Breast epithelium (tissue), 4 donors: ENCODE measurements at regions not wholly inside any gene's neighbourhood (a gene's known extent, or its start where the extent isn't known, plus 50 kb on each side); places are given as distances from the start of the nearest gene placed in this dataset.

ENCODE experiments used
- DNase-seq, 2 donors: peaks; one replicate each; pipeline ENCODE4 v3.0.0-alpha.2; 2019; ENCODE audit warnings: low spot score in 2 of 2
- H3K27ac ChIP-seq, 2 donors: fragments of 200-600 bp; sonication (generic) in 1 of 2; one replicate each; pipeline ENCODE4 v1.5.1; 2016 to 2019; ENCODE audit warnings: mild to moderate bottlenecking in 1 of 2
- H3K27me3 ChIP-seq, 2 donors: fragments of 200-600 bp; sonication (generic) in 1 of 2; one replicate each; pipeline versions ENCODE4 v1.5.1 to v1.6.0; 2017 to 2019; ENCODE audit warnings: control low read depth in 1 of 2, mild to moderate bottlenecking in 1 of 2
- H3K36me3 ChIP-seq: fragments of 200-600 bp; one replicate; pipeline ENCODE4 v1.5.1; 2019
- H3K4me1 ChIP-seq, 2 donors: fragments of 200-600 bp; sonication (generic); one replicate each; pipeline ENCODE4 v1.5.1; 2016 to 2019; ENCODE audit warnings: control low read depth in 1 of 2
- H3K4me3 ChIP-seq, 3 donors: fragments of 200-600 bp; sonication (generic); 1 replicate in 2 of 3; 2 replicates in 1 of 3; pipeline ENCODE4 v1.5.1; 2016 to 2019; ENCODE audit warnings: mild to moderate bottlenecking in 3 of 3, moderate library complexity in 2 of 3
- H3K9me3 ChIP-seq, 2 donors: fragments of 200-600 bp; sonication (generic) in 1 of 2; one replicate each; pipeline ENCODE4 v1.5.1; 2016 to 2019; ENCODE audit warnings: control low read depth in 1 of 2
- CTCF ChIP-seq, 3 donors: fragments of 450-650 bp; IDR thresholded peaks; one replicate each; pipeline ENCODE4 v1.5.1; 2016 to 2017; ENCODE audit warnings: antibody characterized with exemption in 3 of 3, mild to moderate bottlenecking in 3 of 3, moderate library complexity in 3 of 3
- POLR2A ChIP-seq: fragments of 450-650 bp; IDR thresholded peaks from one replicate; pipeline ENCODE4 v1.6.1; 2016; ENCODE audit warnings: antibody characterized with exemption, mild to moderate bottlenecking, moderate library complexity
- POLR2AphosphoS5 ChIP-seq, 3 donors: sonication (generic); formaldehyde crosslinking; IDR thresholded peaks; one replicate each; pipeline ENCODE4 v1.6.1; 2017; ENCODE audit warnings: antibody characterized with exemption in 3 of 3
- intact Hi-C: fragments of 100-400 bp; cut with DNase I; formaldehyde crosslinking; loops from one replicate; pipeline ENCODE4 v1.15.1; 2023; ENCODE audit warnings: low total_unique reads

- no peak for TF ChIP-seq CTCF (IDR thresholded peaks at IDR 0.05)
- TF ChIP-seq POLR2A: no peak
- no peak for TF ChIP-seq POLR2AphosphoS5 (IDR thresholded peaks at IDR 0.05)
- Histone ChIP-seq H3K4me1 (no peaks in the 10 kb centered on the region), H3K9me3 (no peaks in the 10 kb centered on the region), H3K4me3 (no peak overlapping the region), H3K27me3 (no peaks in the 10 kb centered on the region), H3K36me3 (no peaks in the 10 kb centered on the region), H3K27ac (no peak overlapping the region)
- DNase-seq: no peak
- intact Hi-C loops: no loop called here
These were observed 390.4 kb upstream of the PLXNA2 start for GRCh38 chr1:208634346-208635140.

- DNase-seq: no peak
- Histone ChIP-seq H3K27me3 (no peaks in the 10 kb centered on the region), H3K9me3 (no peaks in the 10 kb centered on the region), H3K27ac (no peak overlapping the region), H3K4me3 (no peak overlapping the region), H3K36me3 (no peaks in the 10 kb centered on the region), H3K4me1 (no peaks in the 10 kb centered on the region)
- TF ChIP-seq CTCF (IDR thresholded peaks at IDR 0.05) (no peak), POLR2AphosphoS5 (IDR thresholded peaks at IDR 0.05) (no peak), POLR2A (no peak)
- intact Hi-C loops: no loop called here
These were observed 393.0 kb upstream of the PLXNA2 start for GRCh38 chr1:208637181-208637580.

- Histone ChIP-seq H3K4me3 (no peak overlapping the region), H3K9me3 (no peaks in the 10 kb centered on the region), H3K4me1 (no peaks in the 10 kb centered on the region), H3K27ac (no peak overlapping the region), H3K36me3 (no peaks in the 10 kb centered on the region), H3K27me3 (no peaks in the 10 kb centered on the region)
- intact Hi-C loops: no loop called here
- TF ChIP-seq CTCF (IDR thresholded peaks at IDR 0.05): no peak
- DNase-seq: no peak
These were observed 395.2 kb upstream of the PLXNA2 start for GRCh38 chr1:208639382-208639781.

- Histone ChIP-seq H3K36me3 (no peaks in the 10 kb centered on the region), H3K4me1 (no peaks in the 10 kb centered on the region), H3K9me3 (no peaks in the 10 kb centered on the region), H3K27ac (no peak overlapping the region), H3K4me3 (no peak overlapping the region), H3K27me3 (no peaks in the 10 kb centered on the region)
- intact Hi-C loops: no loop called here
- DNase-seq: no peak
- TF ChIP-seq POLR2AphosphoS5 (IDR thresholded peaks at IDR 0.05): no peak
- no peak for TF ChIP-seq CTCF (IDR thresholded peaks at IDR 0.05)
- no peak for TF ChIP-seq POLR2A
These were observed 396.1 kb upstream of the PLXNA2 start for GRCh38 chr1:208640295-208640694.

- Histone ChIP-seq H3K36me3 (no peaks in the 10 kb centered on the region), H3K4me1 (no peaks in the 10 kb centered on the region), H3K4me3 (no peak overlapping the region), H3K27me3 (no peaks in the 10 kb centered on the region), H3K9me3 (no peaks in the 10 kb centered on the region), H3K27ac (no peak overlapping the region)
- no peak for TF ChIP-seq POLR2A
- TF ChIP-seq POLR2AphosphoS5 (IDR thresholded peaks at IDR 0.05): no peak
- TF ChIP-seq CTCF (IDR thresholded peaks at IDR 0.05): no peak
- intact Hi-C loops: no loop called here
- DNase-seq: no peak
These were observed 397.5 kb upstream of the PLXNA2 start for GRCh38 chr1:208641579-208642280.
